Caco-2 (cell line): ENCODE measurements at regions not wholly inside any gene's neighbourhood (a gene's known extent, or its start where the extent isn't known, plus 50 kb on each side); places are given as distances from the start of the nearest gene placed in this dataset.
"Not testable (repeated sequence)": the region's sequence is repeated elsewhere in the genome, so short reads cannot be mapped to it uniquely, and the experiment has no call there.

Experiments used
- BruUV-seq: library from RNA; stranded (reverse); fragments of 400-500 nt; replicated peaks from 2 replicates; lab custom pipeline; 2021; lab: Mats Ljungman, UMichigan
- CTCF ChIA-PET: fragments of 300-600 bp; sonication (Branson Sonifier 250); formaldehyde crosslinking; loops from one replicate; lab custom pipeline; 2022; ENCODE audit warnings: antibody characterized with exemption; lab: Charles Lee
- POLR2A ChIA-PET: fragments of 300-600 bp; sonication (Branson Sonifier 250); formaldehyde crosslinking; loops from one replicate; lab custom pipeline; 2022; ENCODE audit warnings: antibody characterized with exemption; lab: Charles Lee
- DNase-seq, 2 experiments: peaks; one replicate each; pipeline versions ENCODE4 v3.0.0 to v3.0.0-alpha.2; 2020 to 2022
- H3K27me3 ChIP-seq: replicated peaks from 2 replicates; pipeline ENCODE4 v1.6.0; 2011; ENCODE audit warnings: low read length; ENCODE audit not compliant: control insufficient read depth, insufficient read depth
- H3K36me3 ChIP-seq: 2 replicates; pipeline ENCODE4 v1.5.1; 2011; ENCODE audit warnings: low read length; ENCODE audit not compliant: control insufficient read depth, insufficient read depth
- H3K4me1 ChIP-seq: fragments of 250-450 bp; sonication (Bioruptor Pico); 2 replicates; pipeline ENCODE4 v1.5.1; 2020; ENCODE audit warnings: mild to moderate bottlenecking
- H3K4me3 ChIP-seq: 2 replicates; pipeline ENCODE4 v1.5.1; 2011; ENCODE audit warnings: low read depth, mild to moderate bottlenecking, control low read depth, low read length
- H3K9me3 ChIP-seq: fragments of 250-450 bp; sonication (Bioruptor Pico); 2 replicates; pipeline ENCODE4 v1.5.1; 2020; ENCODE audit warnings: mild to moderate bottlenecking, moderate library complexity
- H3K27ac Mint-ChIP-seq: one replicate; pipeline ENCODE4 v1.8.0; 2022; ENCODE audit warnings: mixed read lengths; ENCODE audit not compliant: unreplicated experiment
- H3K27me3 Mint-ChIP-seq: one replicate; pipeline ENCODE4 v1.8.0; 2022; ENCODE audit warnings: mixed read lengths; ENCODE audit not compliant: insufficient read depth, unreplicated experiment
- H3K36me3 Mint-ChIP-seq: one replicate; pipeline ENCODE4 v1.8.0; 2022; ENCODE audit warnings: mild to moderate bottlenecking, mixed read lengths; ENCODE audit not compliant: insufficient read depth, unreplicated experiment
- H3K4me1 Mint-ChIP-seq: one replicate; pipeline ENCODE4 v1.8.0; 2022; ENCODE audit warnings: low read depth, mixed read lengths; ENCODE audit not compliant: unreplicated experiment
- H3K4me3 Mint-ChIP-seq: one replicate; pipeline ENCODE4 v1.8.0; 2022; ENCODE audit warnings: mild to moderate bottlenecking, moderate library complexity, mixed read lengths; ENCODE audit not compliant: unreplicated experiment
- H3K9me3 Mint-ChIP-seq: one replicate; pipeline ENCODE4 v1.8.0; 2022; ENCODE audit warnings: mixed read lengths; ENCODE audit not compliant: unreplicated experiment
- CTCF ChIP-seq, 2 experiments: fragments of 200-600 bp in 1 of 2; IDR thresholded peaks; 1 replicate in 1 of 2; 2 replicates in 1 of 2; pipeline versions ENCODE4 v1.5.1 to v1.8.0; 2011 to 2022; ENCODE audit warnings: antibody characterized with exemption in 1 of 2, control low read depth in 1 of 2, inconsistent platforms in 1 of 2, low read depth in 1 of 2, low read length in 1 of 2, mild to moderate bottlenecking in 1 of 2, moderate library complexity in 1 of 2; ENCODE audit not compliant: insufficient read depth in 1 of 2, severe bottlenecking in 1 of 2, unreplicated experiment in 1 of 2
- intact Hi-C: fragments of 100-400 bp; cut with micrococcal nuclease; formaldehyde crosslinking; loops from one replicate; pipeline ENCODE4 v1.10.0; 2022; ENCODE audit not compliant: unreplicated experiment

GRCh38 chr7:153566324-153566723, 485.9 kb upstream of the DPP6 start:
- CTCF ChIA-PET = no interaction called here
- no peak for DNase-seq
- Mint-ChIP-seq H3K4me1 (no peaks in the 10 kb centered on the region), H3K36me3 (no peaks in the 10 kb centered on the region), H3K27ac (no peak overlapping the region), H3K9me3 (peaks cover 49% of the 10 kb centered on the region), H3K27me3 (no peaks in the 10 kb centered on the region), H3K4me3 (no peak overlapping the region)
- Histone ChIP-seq H3K4me1 (no peaks in the 10 kb centered on the region), H3K9me3 (peaks cover 9% of the 10 kb centered on the region; the same call in 1 of the 2 replicates), H3K27me3 (no peaks in the 10 kb centered on the region), H3K4me3 (no peak overlapping the region), H3K36me3 (no peaks in the 10 kb centered on the region)
- BruUV-seq = no TSS peak
- POLR2A ChIA-PET = no interaction called here
- intact Hi-C loops = no loop called here
- no peak for TF ChIP-seq CTCF (IDR thresholded peaks at IDR 0.05; ENCODE audit: insufficient read depth in 1 of 2, low read depth in 1 of 2, low read length in 1 of 2, severe bottlenecking in 1 of 2, unreplicated experiment in 1 of 2)

- Histone ChIP-seq H3K4me3 (no peak overlapping the region), H3K27me3 (no peaks in the 10 kb centered on the region), H3K4me1 (no peaks in the 10 kb centered on the region), H3K9me3 (peaks cover 9% of the 10 kb centered on the region; the same call in 1 of the 2 replicates), H3K36me3 (no peaks in the 10 kb centered on the region)
- BruUV-seq = no TSS peak
- H3K4me1 Mint-ChIP-seq = no peaks in the 10 kb centered on the region
- no peaks in the 10 kb centered on the region for H3K27me3 Mint-ChIP-seq
- H3K36me3 Mint-ChIP-seq = no peaks in the 10 kb centered on the region
- no peak overlapping the region for H3K27ac Mint-ChIP-seq
- ChIA-PET CTCF (no interaction called here), POLR2A (no interaction called here)
- H3K9me3 Mint-ChIP-seq = peaks cover 49% of the 10 kb centered on the region
- no peak overlapping the region for H3K4me3 Mint-ChIP-seq
- TF ChIP-seq CTCF (IDR thresholded peaks at IDR 0.05; ENCODE audit: insufficient read depth in 1 of 2, low read depth in 1 of 2, low read length in 1 of 2, severe bottlenecking in 1 of 2, unreplicated experiment in 1 of 2) = no peak
- intact Hi-C loops = no loop called here
- DNase-seq = no peak
These were observed 484.8 kb upstream of the DPP6 start for GRCh38 chr7:153567426-153567825.

GRCh38 chr7:153569520-153569919, 482.7 kb upstream of the DPP6 start:
- not testable (repeated sequence) for BruUV-seq

GRCh38 chr7:153576096-153576495, 476.1 kb upstream of the DPP6 start:
- Mint-ChIP-seq H3K36me3 (no peaks in the 10 kb centered on the region), H3K9me3 (peaks cover 59% of the 10 kb centered on the region)
- CTCF ChIA-PET = no interaction called here

More at GRCh38 chr7:153569520-153569919, 482.7 kb upstream of the DPP6 start:
- POLR2A ChIA-PET, CTCF ChIA-PET, H3K4me3 Mint-ChIP-seq, H3K4me1 Mint-ChIP-seq, H3K4me1 ChIP-seq, intact Hi-C loops, H3K36me3 ChIP-seq, H3K36me3 Mint-ChIP-seq, DNase-seq, H3K27me3 ChIP-seq, H3K27ac Mint-ChIP-seq, H3K9me3 ChIP-seq, H3K27me3 Mint-ChIP-seq, H3K4me3 ChIP-seq: not testable (repeated sequence)
- peaks cover 58% of the 10 kb centered on the region for H3K9me3 Mint-ChIP-seq

More at GRCh38 chr7:153576096-153576495, 476.1 kb upstream of the DPP6 start:
- POLR2A ChIA-PET = no interaction called here
- intact Hi-C loops = no loop called here
- no peaks in the 10 kb centered on the region for H3K4me1 Mint-ChIP-seq
- no peak for TF ChIP-seq CTCF (IDR thresholded peaks at IDR 0.05; ENCODE audit: insufficient read depth in 1 of 2, low read depth in 1 of 2, low read length in 1 of 2, severe bottlenecking in 1 of 2, unreplicated experiment in 1 of 2)
- Histone ChIP-seq H3K9me3 (peaks cover 24% of the 10 kb centered on the region), H3K36me3 (no peaks in the 10 kb centered on the region), H3K27me3 (no peaks in the 10 kb centered on the region), H3K4me1 (no peaks in the 10 kb centered on the region), H3K4me3 (no peak overlapping the region)
- DNase-seq = peak in 1 of 2 experiments; percentile 3
- H3K27me3 Mint-ChIP-seq = no peaks in the 10 kb centered on the region
- H3K4me3 Mint-ChIP-seq = no peak overlapping the region
- BruUV-seq = no TSS peak
- H3K27ac Mint-ChIP-seq = no peak overlapping the region
